ENCODE measurements at regions not wholly inside any gene's neighbourhood (a gene's known extent, or its start where the extent isn't known, plus 50 kb on each side); places are given as distances from the start of the nearest gene placed in this dataset.

GRCh38 chr14:61177279-61178225 is 103.6 kb downstream of the TMEM30B start:
- DNase-seq (ENCODE audit: insufficient read length, low spot score) (no peak), FAIRE-seq (no peak)
- TF ChIP-seq POU2F2 (IDR thresholded peaks at IDR 0.05; ENCODE audit: low read depth, low read length) (no peak), POLR2A (IDR thresholded peaks at IDR 0.05; ENCODE audit: low read depth, low read length) (no peak), PAX5 (IDR thresholded peaks at IDR 0.05; ENCODE audit: insufficient read depth, low read length, severe bottlenecking) (no peak), SPI1 (IDR thresholded peaks at IDR 0.05; ENCODE audit: low read depth, low read length) (no peak), POLR2AphosphoS5 (IDR thresholded peaks at IDR 0.05; ENCODE audit: low read depth, low read length) (no peak), TAF1 (IDR thresholded peaks at IDR 0.05; ENCODE audit: low read depth, low read length) (no peak)

GRCh38 chr14:61176686-61177085 is 104.5 kb downstream of the TMEM30B start:
- FAIRE-seq (no peak), DNase-seq (ENCODE audit: insufficient read length, low spot score) (no peak)
- no peak for TF ChIP-seq POLR2AphosphoS5 (IDR thresholded peaks at IDR 0.05; ENCODE audit: low read depth, low read length)
- no peak for TF ChIP-seq POLR2A (IDR thresholded peaks at IDR 0.05; ENCODE audit: low read depth, low read length)
- TF ChIP-seq SPI1 (IDR thresholded peaks at IDR 0.05; ENCODE audit: low read depth, low read length): no peak
- no peak for TF ChIP-seq PAX5 (IDR thresholded peaks at IDR 0.05; ENCODE audit: insufficient read depth, low read length, severe bottlenecking)
- TF ChIP-seq POU2F2 (IDR thresholded peaks at IDR 0.05; ENCODE audit: low read depth, low read length): no peak
- TF ChIP-seq TAF1 (IDR thresholded peaks at IDR 0.05; ENCODE audit: low read depth, low read length): no peak

GRCh38 chr14:61174987-61175386 is 106.2 kb downstream of the TMEM30B start:
- no peak for FAIRE-seq
- DNase-seq (ENCODE audit: insufficient read length, low spot score): no peak
- TF ChIP-seq POU2F2 (IDR thresholded peaks at IDR 0.05; ENCODE audit: low read depth, low read length) (no peak), POLR2A (IDR thresholded peaks at IDR 0.05; ENCODE audit: low read depth, low read length) (no peak), SPI1 (IDR thresholded peaks at IDR 0.05; ENCODE audit: low read depth, low read length) (no peak), TAF1 (IDR thresholded peaks at IDR 0.05; ENCODE audit: low read depth, low read length) (no peak), PAX5 (IDR thresholded peaks at IDR 0.05; ENCODE audit: insufficient read depth, low read length, severe bottlenecking) (no peak), POLR2AphosphoS5 (IDR thresholded peaks at IDR 0.05; ENCODE audit: low read depth, low read length) (no peak)

GRCh38 chr14:61174441-61174891 is 106.7 kb downstream of the TMEM30B start:
- TF ChIP-seq POLR2A (IDR thresholded peaks at IDR 0.05; ENCODE audit: low read depth, low read length) (no peak), SPI1 (IDR thresholded peaks at IDR 0.05; ENCODE audit: low read depth, low read length) (no peak), TAF1 (IDR thresholded peaks at IDR 0.05; ENCODE audit: low read depth, low read length) (no peak), POLR2AphosphoS5 (IDR thresholded peaks at IDR 0.05; ENCODE audit: low read depth, low read length) (no peak), POU2F2 (IDR thresholded peaks at IDR 0.05; ENCODE audit: low read depth, low read length) (no peak), PAX5 (IDR thresholded peaks at IDR 0.05; ENCODE audit: insufficient read depth, low read length, severe bottlenecking) (no peak)
- FAIRE-seq: no peak
- DNase-seq (ENCODE audit: insufficient read length, low spot score): no peak

GRCh38 chr14:61171727-61172126 is 109.4 kb downstream of the TMEM30B start:
- TF ChIP-seq POLR2A (IDR thresholded peaks at IDR 0.05; ENCODE audit: low read depth, low read length) (no peak), SPI1 (IDR thresholded peaks at IDR 0.05; ENCODE audit: low read depth, low read length) (no peak), PAX5 (IDR thresholded peaks at IDR 0.05; ENCODE audit: insufficient read depth, low read length, severe bottlenecking) (no peak), POLR2AphosphoS5 (IDR thresholded peaks at IDR 0.05; ENCODE audit: low read depth, low read length) (no peak), POU2F2 (IDR thresholded peaks at IDR 0.05; ENCODE audit: low read depth, low read length) (no peak), TAF1 (IDR thresholded peaks at IDR 0.05; ENCODE audit: low read depth, low read length) (no peak)
- DNase-seq (ENCODE audit: insufficient read length, low spot score) (no peak), FAIRE-seq (no peak)

GRCh38 chr14:61168141-61168540 is 113.0 kb downstream of the TMEM30B start:
- DNase-seq (ENCODE audit: insufficient read length, low spot score) (no peak), FAIRE-seq (no peak)
- TF ChIP-seq PAX5 (IDR thresholded peaks at IDR 0.05; ENCODE audit: insufficient read depth, low read length, severe bottlenecking) (no peak), SPI1 (IDR thresholded peaks at IDR 0.05; ENCODE audit: low read depth, low read length) (no peak), TAF1 (IDR thresholded peaks at IDR 0.05; ENCODE audit: low read depth, low read length) (no peak), POU2F2 (IDR thresholded peaks at IDR 0.05; ENCODE audit: low read depth, low read length) (no peak), POLR2AphosphoS5 (IDR thresholded peaks at IDR 0.05; ENCODE audit: low read depth, low read length) (no peak), POLR2A (IDR thresholded peaks at IDR 0.05; ENCODE audit: low read depth, low read length) (no peak)

- DNase-seq (ENCODE audit: insufficient read length, low spot score) (no peak), FAIRE-seq (no peak)
- TF ChIP-seq POLR2A (IDR thresholded peaks at IDR 0.05; ENCODE audit: low read depth, low read length) (no peak), POU2F2 (IDR thresholded peaks at IDR 0.05; ENCODE audit: low read depth, low read length) (no peak), PAX5 (IDR thresholded peaks at IDR 0.05; ENCODE audit: insufficient read depth, low read length, severe bottlenecking) (no peak), SPI1 (IDR thresholded peaks at IDR 0.05; ENCODE audit: low read depth, low read length) (no peak), POLR2AphosphoS5 (IDR thresholded peaks at IDR 0.05; ENCODE audit: low read depth, low read length) (no peak), TAF1 (IDR thresholded peaks at IDR 0.05; ENCODE audit: low read depth, low read length) (no peak)
These were observed 113.5 kb downstream of the TMEM30B start for GRCh38 chr14:61167642-61168041.

GRCh38 chr14:61160798-61161197 is 120.3 kb downstream of the TMEM30B start:
- DNase-seq (ENCODE audit: insufficient read length, low spot score) (no peak), FAIRE-seq (no peak)
- TF ChIP-seq TAF1 (IDR thresholded peaks at IDR 0.05; ENCODE audit: low read depth, low read length) (no peak), POLR2AphosphoS5 (IDR thresholded peaks at IDR 0.05; ENCODE audit: low read depth, low read length) (no peak), SPI1 (IDR thresholded peaks at IDR 0.05; ENCODE audit: low read depth, low read length) (no peak), PAX5 (IDR thresholded peaks at IDR 0.05; ENCODE audit: insufficient read depth, low read length, severe bottlenecking) (no peak), POLR2A (IDR thresholded peaks at IDR 0.05; ENCODE audit: low read depth, low read length) (no peak), POU2F2 (IDR thresholded peaks at IDR 0.05; ENCODE audit: low read depth, low read length) (no peak)

- TF ChIP-seq PAX5 (IDR thresholded peaks at IDR 0.05; ENCODE audit: insufficient read depth, low read length, severe bottlenecking) (no peak), POLR2A (IDR thresholded peaks at IDR 0.05; ENCODE audit: low read depth, low read length) (no peak), POU2F2 (IDR thresholded peaks at IDR 0.05; ENCODE audit: low read depth, low read length) (no peak), POLR2AphosphoS5 (IDR thresholded peaks at IDR 0.05; ENCODE audit: low read depth, low read length) (no peak), SPI1 (IDR thresholded peaks at IDR 0.05; ENCODE audit: low read depth, low read length) (no peak), TAF1 (IDR thresholded peaks at IDR 0.05; ENCODE audit: low read depth, low read length) (no peak)
- DNase-seq (ENCODE audit: insufficient read length, low spot score) (no peak), FAIRE-seq (no peak)
These were observed 126.5 kb downstream of the TMEM30B start for GRCh38 chr14:61154641-61155040.

Measured in GM12891 (cell line).